Brain microvascular endothelial cell (primary cell): ENCODE measurements at regions not wholly inside any gene's neighbourhood (a gene's known extent, or its start where the extent isn't known, plus 50 kb on each side); places are given as distances from the start of the nearest gene placed in this dataset.
A peak's percentile ranks its signal among the peaks of the same experiment; 100 is the strongest.

Experiments used
- DNase-seq: peaks from one replicate; pipeline ENCODE4 v3.0.0-alpha.2; 2020
- H3K27ac ChIP-seq: fragments of 250-450 bp; sonication (Bioruptor Pico); 2 replicates; pipeline ENCODE4 v1.5.1; 2020; ENCODE audit warnings: mild to moderate bottlenecking, moderate library complexity
- H3K27me3 ChIP-seq: fragments of 250-450 bp; sonication (Bioruptor Pico); replicated peaks from 2 replicates; pipeline ENCODE4 v1.5.1; 2020; ENCODE audit warnings: mild to moderate bottlenecking
- H3K36me3 ChIP-seq: fragments of 250-450 bp; sonication (Bioruptor Pico); replicated peaks from 2 replicates; pipeline ENCODE4 v1.5.1; 2020; ENCODE audit warnings: mild to moderate bottlenecking
- H3K4me3 ChIP-seq: 2 replicates; pipeline ENCODE4 v1.5.1; 2011; ENCODE audit warnings: low read depth, mild to moderate bottlenecking, control low read depth, low read length, moderate library complexity
- CTCF ChIP-seq: IDR thresholded peaks from 2 replicates; pipeline ENCODE4 v1.5.1; 2011; ENCODE audit warnings: low read depth, mild to moderate bottlenecking, moderate library complexity, low read length, control low read depth, inconsistent platforms; ENCODE audit errors: missing control alignments
- in situ Hi-C: cut with HindIII; loops from 2 replicates; pipeline ENCODE4 v1.10.0; 2017; ENCODE audit warnings: low sequenced_read_pairs, low pct_ligation_motif_present

DNA sequence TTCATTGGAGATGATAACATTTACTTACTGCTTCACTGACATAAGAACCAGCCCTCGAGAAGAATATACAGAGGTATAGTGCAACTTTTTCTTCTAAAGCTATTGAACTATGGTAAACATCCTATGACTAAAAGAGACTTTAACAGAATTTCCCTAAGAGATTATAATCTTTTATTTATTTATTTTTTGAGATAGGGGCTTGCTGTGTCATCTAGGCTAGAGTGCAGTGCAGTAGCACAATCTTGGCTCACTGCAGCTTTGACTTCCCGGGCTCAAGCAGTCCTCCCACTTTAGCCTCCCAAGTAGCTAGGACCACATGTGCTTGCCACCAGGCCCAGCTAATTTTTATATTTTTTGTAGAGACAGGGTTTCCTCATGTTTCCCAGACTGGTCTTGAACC, 258.5 kb upstream of the FERD3L start:
- no peak for TF ChIP-seq CTCF
- Histone ChIP-seq H3K36me3 (no peaks in the 10 kb centered on the region), H3K4me3 (no peak overlapping the region), H3K27ac (no peak overlapping the region), H3K27me3 (no peaks in the 10 kb centered on the region)
- in situ Hi-C loops = no loop called here
- no peak for DNase-seq

DNA sequence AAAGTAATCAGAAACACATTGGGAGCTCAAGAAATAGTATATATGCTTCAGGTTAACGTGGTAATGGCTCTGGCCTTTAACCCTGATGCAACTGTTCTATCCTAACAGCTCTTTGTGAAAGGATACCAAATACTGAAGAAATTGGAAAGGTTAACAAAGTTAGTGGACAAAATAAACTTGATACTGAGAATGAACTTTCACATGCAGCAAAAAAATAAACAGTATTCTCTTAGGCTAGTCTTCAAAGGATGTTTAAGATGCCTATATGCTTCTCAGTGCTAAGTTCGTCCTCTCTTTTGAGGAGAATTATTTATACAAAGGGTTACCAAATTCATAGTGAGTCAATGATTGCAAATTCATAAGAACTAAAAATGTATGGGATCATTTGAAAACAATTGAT, 256.2 kb upstream of the FERD3L start:
- in situ Hi-C loops = no loop called here
- Histone ChIP-seq H3K36me3 (no peaks in the 10 kb centered on the region), H3K4me3 (no peak overlapping the region), H3K27ac (no peak overlapping the region), H3K27me3 (no peaks in the 10 kb centered on the region)
- TF ChIP-seq CTCF = no peak
- no peak for DNase-seq

- H3K36me3 ChIP-seq = no peaks in the 10 kb centered on the region
- in situ Hi-C loops = no loop called here
- no peak for DNase-seq
- H3K27me3 ChIP-seq = no peaks in the 10 kb centered on the region
- no peak overlapping the region for H3K4me3 ChIP-seq
- no peak for TF ChIP-seq CTCF
- no peak overlapping the region for H3K27ac ChIP-seq
Measured at GRCh38 chr7:19400758-19401254, 255.6 kb upstream of the FERD3L start.

DNA sequence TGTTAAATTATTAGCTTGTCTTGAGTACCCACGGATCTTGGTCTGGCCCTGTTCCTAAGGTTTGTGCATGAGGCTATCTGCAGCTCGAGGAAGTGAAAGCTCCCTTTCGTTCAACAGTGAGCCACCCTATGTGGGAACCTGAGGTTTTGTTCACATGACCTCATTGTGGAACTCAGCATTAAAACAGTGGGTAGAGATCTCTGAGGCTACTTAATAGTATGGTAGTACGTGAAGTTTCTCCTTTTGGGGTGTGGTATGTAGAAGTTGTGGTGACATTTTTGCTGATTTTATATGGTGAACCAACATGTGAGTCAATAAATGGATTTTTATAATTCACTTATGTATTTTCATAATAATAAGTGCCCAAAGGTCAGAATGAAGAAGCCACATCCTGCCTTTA, 252.7 kb upstream of the FERD3L start:
- Histone ChIP-seq H3K27ac (peak overlapping the region; percentile 57), H3K4me3 (no peak overlapping the region), H3K36me3 (no peaks in the 10 kb centered on the region), H3K27me3 (no peaks in the 10 kb centered on the region)
- no peak for TF ChIP-seq CTCF
- peak; percentile 78 for DNase-seq
- in situ Hi-C loops = no loop called here

GRCh38 chr7:19392246-19392645, 247.0 kb upstream of the FERD3L start:
- peak; percentile 83 for DNase-seq
- in situ Hi-C loops = no loop called here
- peak overlapping the region; percentile 52 for H3K27ac ChIP-seq
- no peak overlapping the region for H3K4me3 ChIP-seq
- no peaks in the 10 kb centered on the region for H3K36me3 ChIP-seq
- no peak for TF ChIP-seq CTCF
- H3K27me3 ChIP-seq = no peaks in the 10 kb centered on the region

GRCh38 chr7:19390795-19391194, 245.6 kb upstream of the FERD3L start:
- in situ Hi-C loops = no loop called here
- no peaks in the 10 kb centered on the region for H3K27me3 ChIP-seq

More at GRCh38 chr7:19390795-19391194, 245.6 kb upstream of the FERD3L start:
- H3K4me3 ChIP-seq = no peak overlapping the region
- H3K36me3 ChIP-seq = no peaks in the 10 kb centered on the region
- DNase-seq = no peak
- no peak overlapping the region for H3K27ac ChIP-seq
- no peak for TF ChIP-seq CTCF
